HG03457 (cell line): ENCODE measurements at regions not wholly inside any gene's neighbourhood (a gene's known extent, or its start where the extent isn't known, plus 50 kb on each side); places are given as distances from the start of the nearest gene placed in this dataset.

Experiments
- ATAC-seq: cut with Tn5 transposase; IDR thresholded peaks from one replicate; pipeline ENCODE4 v1.9.1; 2021; ENCODE audit warnings: moderate number of reproducible peaks; ENCODE audit not compliant: unreplicated experiment

DNA sequence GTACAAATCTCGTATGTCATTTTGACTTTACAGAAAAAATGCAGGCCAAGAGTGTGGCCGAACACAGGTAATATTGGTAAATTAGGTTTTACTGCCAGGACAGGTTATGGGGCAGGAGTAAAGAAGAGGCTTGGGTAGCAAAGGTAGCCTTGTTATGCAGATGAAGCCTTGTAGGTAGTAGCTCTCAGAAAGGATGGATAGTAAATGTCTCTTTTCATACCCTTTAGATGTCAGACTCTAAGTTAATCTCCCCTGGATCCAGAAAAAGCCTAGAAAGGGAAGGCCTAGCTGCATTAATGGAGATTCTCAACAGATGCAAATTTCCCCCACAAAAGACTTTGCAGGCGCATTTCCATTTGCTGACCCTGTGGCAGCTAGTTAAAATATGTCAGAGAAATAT lies 1445.1 kb upstream of the CADM2 start:
- no peak for ATAC-seq

DNA sequence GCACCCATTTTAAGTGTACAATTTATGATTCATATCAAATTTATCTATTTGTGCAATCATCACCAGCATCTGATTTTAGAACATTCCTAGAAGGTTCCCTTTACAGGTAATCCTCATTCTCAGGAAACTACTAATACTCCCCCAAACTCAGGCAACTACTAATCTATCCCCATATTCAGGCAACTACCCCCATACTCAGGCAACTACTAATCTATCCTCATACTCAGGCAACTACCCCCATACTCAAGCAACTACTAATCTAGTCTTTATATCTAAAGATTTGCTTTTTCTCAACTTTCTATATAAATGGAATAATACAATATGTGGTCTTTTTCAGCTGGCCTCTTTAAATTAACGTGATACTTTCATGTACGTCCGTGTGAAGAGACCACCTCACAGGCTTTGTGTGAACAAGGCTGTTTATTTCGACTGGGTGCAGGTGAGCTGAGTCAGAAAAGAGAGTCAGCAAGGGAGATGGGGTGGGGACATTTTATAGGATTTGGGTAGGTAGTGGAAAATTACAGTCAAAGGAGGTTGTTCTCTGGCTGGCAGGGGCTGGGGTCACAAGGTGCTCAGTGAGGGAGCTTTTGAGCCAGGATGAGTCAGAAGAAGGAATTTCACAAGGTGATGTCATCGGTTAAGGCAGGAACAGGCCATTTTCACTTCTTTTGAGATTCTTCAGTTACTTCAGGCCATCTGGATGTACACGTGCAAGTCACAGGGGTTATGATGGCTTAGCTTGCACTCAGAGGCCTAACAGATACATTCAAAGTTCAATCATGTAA lies 1444.5 kb upstream of the CADM2 start:
- ATAC-seq, result no peak

GRCh38 chr3:83515123-83515522 lies 1443.7 kb upstream of the CADM2 start:
- ATAC-seq, result no peak

GRCh38 chr3:83523470-83524073 lies 1435.2 kb upstream of the CADM2 start:
- ATAC-seq, result peak; percentile 80

GRCh38 chr3:83524901-83525300 lies 1433.9 kb upstream of the CADM2 start:
- ATAC-seq, result no peak

DNA sequence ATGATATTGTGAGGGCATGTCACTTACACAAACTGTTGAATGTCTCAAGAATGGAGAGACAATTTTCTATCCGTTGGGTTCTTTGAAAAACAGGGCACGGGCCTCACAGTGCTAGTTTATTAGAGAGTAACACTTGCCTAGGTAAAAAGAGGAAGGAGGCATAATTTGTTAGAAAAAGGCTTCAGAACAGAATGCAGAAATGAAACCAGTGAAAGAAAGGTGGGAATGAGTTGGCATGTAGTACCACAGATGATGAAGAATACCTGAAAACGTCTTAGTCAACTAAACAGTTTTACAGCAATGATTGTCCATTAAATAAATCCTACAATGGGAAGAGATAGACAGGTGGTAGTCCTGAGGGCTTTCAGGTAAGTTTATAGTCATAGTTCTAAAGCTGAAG lies 1399.7 kb upstream of the CADM2 start:
- no peak for ATAC-seq

- ATAC-seq, result no peak
These were observed 1390.9 kb upstream of the CADM2 start for GRCh38 chr3:83567935-83568334.

- no peak for ATAC-seq
These were observed 1377.2 kb upstream of the CADM2 start for GRCh38 chr3:83581546-83581945.

DNA sequence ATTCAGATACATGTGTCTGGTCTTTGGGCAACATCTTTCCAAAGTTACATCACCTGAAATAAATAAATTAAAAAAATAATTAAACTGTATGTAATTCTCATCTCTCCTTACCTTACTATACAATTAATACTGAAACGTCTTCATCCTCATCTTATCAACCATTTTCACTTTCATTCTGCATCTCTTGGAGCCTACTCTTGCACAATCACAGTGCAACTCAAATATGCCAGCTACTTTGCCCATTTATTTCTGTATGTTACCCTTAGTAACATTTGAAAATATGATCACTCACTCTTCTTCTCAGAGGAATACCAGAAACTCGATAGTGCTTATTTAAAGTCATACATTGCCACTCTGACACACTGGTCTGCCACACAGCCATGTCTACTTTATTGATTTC lies 1357.1 kb upstream of the CADM2 start:
- no peak for ATAC-seq

GRCh38 chr3:83622526-83622925 lies 1336.3 kb upstream of the CADM2 start:
- no peak for ATAC-seq

- no peak for ATAC-seq
These were observed 1333.5 kb upstream of the CADM2 start for GRCh38 chr3:83625261-83625660.

- no peak for ATAC-seq
These were observed 1330.3 kb upstream of the CADM2 start for GRCh38 chr3:83628471-83628870.

DNA sequence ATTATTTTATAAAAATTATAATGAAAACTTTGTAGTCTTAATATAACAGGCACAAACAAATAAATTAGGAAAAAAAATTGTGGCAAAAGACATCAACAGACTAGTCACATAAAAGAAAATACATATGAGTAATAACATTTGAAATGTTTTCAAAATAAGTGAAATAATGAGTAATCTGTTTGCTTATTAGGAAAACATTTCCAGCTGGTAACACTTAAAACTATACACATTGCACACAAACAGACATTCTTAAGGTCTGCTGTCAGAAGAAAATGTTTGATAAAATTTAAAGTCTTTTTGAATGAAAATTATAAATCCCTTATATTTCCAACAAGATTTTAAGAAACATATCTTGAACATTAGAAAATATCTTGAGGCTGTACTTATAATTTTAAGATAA lies 1326.3 kb upstream of the CADM2 start:
- no peak for ATAC-seq

DNA sequence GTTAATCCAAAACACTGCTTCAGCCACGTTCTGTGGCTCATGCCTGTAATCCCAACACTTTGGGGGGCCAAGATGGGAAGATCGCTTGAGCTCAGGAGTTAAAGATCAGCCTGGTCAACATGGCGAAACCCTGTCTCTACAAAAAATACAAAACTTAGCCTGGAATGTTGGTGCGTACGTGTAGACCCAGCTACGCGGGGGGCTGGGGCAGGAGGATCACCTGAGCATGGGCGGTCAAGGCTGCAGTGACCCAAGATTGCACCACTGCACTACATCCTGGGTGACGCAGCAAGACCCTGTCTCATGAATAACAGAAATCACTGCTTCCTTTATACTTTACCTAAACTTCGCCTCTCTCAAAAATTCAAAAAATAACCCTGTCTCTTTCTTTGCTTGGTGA lies 1325.0 kb upstream of the CADM2 start:
- ATAC-seq, result no peak

DNA sequence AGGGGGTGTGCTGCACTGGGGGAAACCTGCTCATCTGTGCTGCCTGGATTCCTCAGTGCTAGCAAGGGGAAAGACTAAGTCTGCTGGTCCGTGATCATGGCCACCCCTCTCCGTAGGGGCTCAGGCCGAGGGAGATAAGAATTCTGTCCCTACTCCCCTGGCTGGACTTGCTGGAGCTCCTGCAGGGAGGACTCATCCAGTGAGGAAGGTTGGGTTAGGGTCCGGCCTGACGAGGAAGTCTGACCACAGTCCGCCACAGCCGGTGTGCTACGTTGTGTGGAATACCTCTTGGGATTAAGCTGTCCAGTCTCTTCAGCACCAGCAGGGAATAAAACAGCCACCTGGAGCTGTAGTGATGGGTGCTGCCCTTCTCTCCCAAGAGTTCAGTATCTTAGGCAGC lies 1309.1 kb upstream of the CADM2 start:
- ATAC-seq, result no peak

DNA sequence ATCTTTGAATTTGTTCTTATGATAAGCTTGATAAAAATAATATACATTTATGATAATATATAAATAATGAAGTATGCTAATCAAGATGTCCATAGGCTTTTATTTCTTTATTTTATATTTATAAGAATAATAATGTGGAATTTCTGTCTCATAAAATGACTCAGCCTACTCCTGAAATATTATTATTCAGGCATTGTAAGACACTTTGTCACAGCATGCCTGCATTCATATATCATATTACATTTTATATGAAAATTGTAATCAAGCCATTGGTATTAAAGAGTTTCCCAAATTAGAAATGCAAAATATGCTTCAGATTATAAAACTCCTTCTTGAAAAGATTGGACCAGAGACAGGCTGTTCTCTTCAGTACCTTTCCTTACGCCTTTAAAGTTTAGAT lies 1303.7 kb upstream of the CADM2 start:
- no peak for ATAC-seq

DNA sequence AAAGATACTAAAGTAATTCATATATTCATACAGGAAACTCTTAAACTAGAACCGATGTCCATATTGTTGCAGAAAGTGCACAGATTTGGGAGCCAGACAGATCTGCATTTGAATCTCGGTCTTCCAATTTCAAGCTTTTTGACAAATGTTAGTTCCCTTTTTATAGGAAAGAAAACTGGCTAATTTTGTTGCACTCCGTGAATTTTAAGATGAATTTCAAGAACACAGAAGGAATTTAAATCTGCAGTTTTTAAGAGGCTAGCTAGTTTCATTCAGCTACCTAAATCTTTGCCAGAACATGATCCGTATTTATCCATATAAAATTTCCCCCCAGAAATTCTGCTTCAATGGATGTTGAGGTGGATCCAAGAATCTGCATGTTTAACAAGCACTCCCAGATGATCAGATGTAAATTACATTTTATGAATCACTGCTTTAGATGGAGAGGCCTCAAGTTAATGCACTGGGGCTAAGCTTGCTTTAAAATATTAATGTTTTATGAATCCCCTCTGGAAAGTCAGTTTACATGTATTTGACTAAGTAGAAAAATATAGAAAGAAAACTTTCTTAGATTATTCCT lies 1296.3 kb upstream of the CADM2 start:
- no peak for ATAC-seq

GRCh38 chr3:83670416-83670815 lies 1288.4 kb upstream of the CADM2 start:
- no peak for ATAC-seq

- no peak for ATAC-seq
These were observed 1274.7 kb upstream of the CADM2 start for GRCh38 chr3:83683937-83684598.

GRCh38 chr3:83706669-83707068 lies 1252.1 kb upstream of the CADM2 start:
- no peak for ATAC-seq

DNA sequence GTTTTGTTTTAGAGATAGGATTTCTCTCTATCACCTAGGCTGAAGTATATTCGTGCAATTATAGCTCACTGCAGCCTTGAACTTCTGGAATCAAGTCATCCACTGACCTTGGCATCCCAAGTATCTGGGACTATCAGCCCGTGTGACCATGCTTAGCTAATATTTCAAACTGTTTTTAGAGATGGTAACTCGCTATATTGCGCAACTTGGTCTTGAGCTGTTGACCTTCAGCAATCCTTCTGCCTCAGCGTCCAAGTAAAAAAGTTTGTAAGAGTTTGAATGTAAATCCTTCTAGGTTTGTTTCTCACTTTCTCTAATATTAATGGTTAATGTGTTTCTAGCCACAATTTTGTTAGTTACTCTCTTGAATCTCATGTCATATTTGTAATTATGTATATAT lies 1243.5 kb upstream of the CADM2 start:
- ATAC-seq, result no peak

DNA sequence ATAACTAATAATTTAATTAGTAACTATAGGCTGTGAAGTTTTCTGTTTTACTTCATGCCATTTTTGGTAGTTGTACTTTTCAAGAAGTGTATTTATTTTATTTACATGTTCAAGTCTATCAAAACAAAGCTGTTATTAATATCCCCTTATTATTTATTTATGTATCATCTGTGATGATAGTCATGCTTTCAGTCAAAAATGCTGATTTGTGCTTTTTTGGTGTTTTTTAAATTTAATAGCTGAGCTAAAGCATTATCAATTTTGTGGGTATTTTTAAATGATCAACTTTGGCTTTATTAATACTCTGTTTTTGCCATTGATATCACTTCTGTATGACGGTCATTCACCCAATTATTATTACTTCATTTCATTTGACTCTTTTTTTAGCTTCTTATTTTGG lies 1229.2 kb upstream of the CADM2 start:
- no peak for ATAC-seq
